ENCODE measurements at regions not wholly inside any gene's neighbourhood (a gene's known extent, or its start where the extent isn't known, plus 50 kb on each side); places are given as distances from the start of the nearest gene placed in this dataset.

DNA sequence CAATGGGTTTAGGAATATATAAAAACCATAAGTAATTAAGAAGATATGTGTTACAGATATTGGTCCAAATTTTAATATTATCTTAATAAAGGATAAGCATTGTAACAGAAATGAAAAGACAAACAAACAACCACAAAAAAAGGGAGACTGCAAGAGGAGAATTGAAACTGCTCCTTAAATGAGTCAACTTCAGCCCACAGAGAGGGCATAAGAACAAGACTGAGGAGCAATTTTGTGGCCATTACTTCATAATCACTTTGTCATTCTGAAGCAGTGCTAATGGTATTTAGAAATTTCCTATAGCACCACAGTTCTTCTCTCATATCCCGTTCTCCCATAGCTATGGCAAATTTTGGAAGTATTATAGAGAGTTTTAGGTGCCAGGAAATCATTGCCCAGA, 193.2 kb upstream of the HNMT start:
- dilution Hi-C loops (cut with MboI; ENCODE audit: extremely low pct_ligation_motif_present, low sequenced_read_pairs) = no loop called here
- no peaks in the 10 kb centered on the region for H3K9me3 ChIP-seq (ENCODE audit: control insufficient read depth, low read depth, low read length)
- H3K79me2 ChIP-seq (ENCODE audit: control insufficient read depth, insufficient read depth, low read length) = no peaks in the 10 kb centered on the region

DNA sequence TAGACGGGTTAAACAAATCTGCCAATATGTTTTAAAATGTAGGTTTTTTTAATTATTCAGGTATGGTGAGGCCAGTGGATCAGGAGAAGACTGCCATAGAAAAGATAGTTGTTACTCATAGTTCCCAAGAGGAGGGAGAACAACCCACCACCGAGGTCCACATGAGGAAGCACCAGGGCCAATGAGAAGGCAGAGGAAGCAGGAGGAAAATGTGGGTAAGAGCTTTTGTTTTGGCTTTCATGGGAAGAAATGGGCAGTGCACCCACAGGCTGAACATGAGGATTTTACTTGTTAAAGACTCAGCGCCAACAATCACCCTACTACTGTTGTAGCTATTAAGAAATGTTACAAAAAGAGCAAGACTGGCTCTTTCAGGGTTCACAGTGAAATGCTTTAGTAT, 191.8 kb upstream of the HNMT start:
- H3K27ac ChIP-seq (ENCODE audit: control insufficient read depth, insufficient read depth, low read length) = no peak overlapping the region
- no peaks in the 10 kb centered on the region for H3K79me2 ChIP-seq (ENCODE audit: control insufficient read depth, insufficient read depth, low read length)
- no peaks in the 10 kb centered on the region for H3K4me1 ChIP-seq (ENCODE audit: control insufficient read depth, extremely low read depth, insufficient read depth, low read length)
- H4K20me1 ChIP-seq (ENCODE audit: control insufficient read depth, extremely low read depth, insufficient read depth, low read length) = no peaks in the 10 kb centered on the region
- no peaks in the 10 kb centered on the region for H3K9me1 ChIP-seq (ENCODE audit: control insufficient read depth, extremely low read depth, insufficient read depth, low read length)
- H2AFZ ChIP-seq (ENCODE audit: control insufficient read depth, low read length) = no peak overlapping the region
- no peaks in the 10 kb centered on the region for H3K9me3 ChIP-seq (ENCODE audit: control insufficient read depth, low read depth, low read length)
- TF ChIP-seq, protein P1, sequence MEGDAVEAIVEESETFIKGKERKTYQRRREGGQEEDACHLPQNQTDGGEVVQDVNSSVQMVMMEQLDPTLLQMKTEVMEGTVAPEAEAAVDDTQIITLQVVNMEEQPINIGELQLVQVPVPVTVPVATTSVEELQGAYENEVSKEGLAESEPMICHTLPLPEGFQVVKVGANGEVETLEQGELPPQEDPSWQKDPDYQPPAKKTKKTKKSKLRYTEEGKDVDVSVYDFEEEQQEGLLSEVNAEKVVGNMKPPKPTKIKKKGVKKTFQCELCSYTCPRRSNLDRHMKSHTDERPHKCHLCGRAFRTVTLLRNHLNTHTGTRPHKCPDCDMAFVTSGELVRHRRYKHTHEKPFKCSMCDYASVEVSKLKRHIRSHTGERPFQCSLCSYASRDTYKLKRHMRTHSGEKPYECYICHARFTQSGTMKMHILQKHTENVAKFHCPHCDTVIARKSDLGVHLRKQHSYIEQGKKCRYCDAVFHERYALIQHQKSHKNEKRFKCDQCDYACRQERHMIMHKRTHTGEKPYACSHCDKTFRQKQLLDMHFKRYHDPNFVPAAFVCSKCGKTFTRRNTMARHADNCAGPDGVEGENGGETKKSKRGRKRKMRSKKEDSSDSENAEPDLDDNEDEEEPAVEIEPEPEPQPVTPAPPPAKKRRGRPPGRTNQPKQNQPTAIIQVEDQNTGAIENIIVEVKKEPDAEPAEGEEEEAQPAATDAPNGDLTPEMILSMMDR (optimal IDR thresholded peaks at IDR 0.05 in 1 of 3, IDR thresholded peaks at IDR 0.05 in 1 of 3, conservative IDR thresholded peaks at IDR 0.05 in 1 of 3; ENCODE audit: extremely low read depth in 1 of 3, insufficient read depth in 2 of 3, low read length in 3 of 3) = no peak
- no peak for TF ChIP-seq EZH2 (IDR thresholded peaks at IDR 0.05; ENCODE audit: low read length)
- no peaks in the 10 kb centered on the region for H3K36me3 ChIP-seq (ENCODE audit: control insufficient read depth in 2 of 2, extremely low read depth in 1 of 2, insufficient read depth in 2 of 2, low read length in 2 of 2)
- H3K4me3 ChIP-seq (ENCODE audit: control insufficient read depth in 2 of 3, extremely low read depth in 1 of 3, insufficient read depth in 2 of 3, low read depth in 1 of 3, low read length in 3 of 3) = no peak overlapping the region
- dilution Hi-C loops (cut with MboI; ENCODE audit: extremely low pct_ligation_motif_present, low sequenced_read_pairs) = no loop called here
- H3K27me3 ChIP-seq (ENCODE audit: control insufficient read depth, extremely low read depth, insufficient read depth, low read length) = no peaks in the 10 kb centered on the region
- DNase-seq (ENCODE audit: low read depth, low spot score) (no peak), FAIRE-seq (no peak)
- H3K9ac ChIP-seq (ENCODE audit: control insufficient read depth, extremely low read depth, insufficient read depth, low read length) = no peak overlapping the region
- no peak overlapping the region for H3K4me2 ChIP-seq (ENCODE audit: control insufficient read depth, extremely low read depth, insufficient read depth, low read depth, low read length)

More for the DNA sequence above, 193.2 kb upstream of the HNMT start:
- Histone ChIP-seq H3K27me3 (ENCODE audit: control insufficient read depth, extremely low read depth, insufficient read depth, low read length) (no peaks in the 10 kb centered on the region), H3K4me1 (ENCODE audit: control insufficient read depth, extremely low read depth, insufficient read depth, low read length) (no peaks in the 10 kb centered on the region), H3K9me1 (ENCODE audit: control insufficient read depth, extremely low read depth, insufficient read depth, low read length) (no peaks in the 10 kb centered on the region), H3K27ac (ENCODE audit: control insufficient read depth, insufficient read depth, low read length) (no peak overlapping the region), H2AFZ (ENCODE audit: control insufficient read depth, low read length) (no peak overlapping the region), H3K4me3 (ENCODE audit: control insufficient read depth in 2 of 3, extremely low read depth in 1 of 3, insufficient read depth in 2 of 3, low read depth in 1 of 3, low read length in 3 of 3) (no peak overlapping the region), H3K9ac (ENCODE audit: control insufficient read depth, extremely low read depth, insufficient read depth, low read length) (no peak overlapping the region), H3K4me2 (ENCODE audit: control insufficient read depth, extremely low read depth, insufficient read depth, low read depth, low read length) (no peak overlapping the region), H3K36me3 (ENCODE audit: control insufficient read depth in 2 of 2, extremely low read depth in 1 of 2, insufficient read depth in 2 of 2, low read length in 2 of 2) (no peaks in the 10 kb centered on the region), H4K20me1 (ENCODE audit: control insufficient read depth, extremely low read depth, insufficient read depth, low read length) (no peaks in the 10 kb centered on the region)
- TF ChIP-seq EZH2 (IDR thresholded peaks at IDR 0.05; ENCODE audit: low read length) = no peak
- TF ChIP-seq, protein P1 (optimal IDR thresholded peaks at IDR 0.05 in 1 of 3, IDR thresholded peaks at IDR 0.05 in 1 of 3, conservative IDR thresholded peaks at IDR 0.05 in 1 of 3; ENCODE audit: extremely low read depth in 1 of 3, insufficient read depth in 2 of 3, low read length in 3 of 3) = no peak
- FAIRE-seq = no peak
- DNase-seq (ENCODE audit: low read depth, low spot score) = no peak

Measured in keratinocyte (primary cell).